GM23338 (cell line): ENCODE measurements at regions not wholly inside any gene's neighbourhood (a gene's known extent, or its start where the extent isn't known, plus 50 kb on each side); places are given as distances from the start of the nearest gene placed in this dataset.

Source experiments
- ATAC-seq: fragments of 200-7000 bp; cut with Tn5 transposase; 3 replicates; pipeline ENCODE4 v1.9.1; 2020
- DNase-seq: peaks from one replicate; pipeline ENCODE4 v3.0.0-alpha.2; 2015; ENCODE audit warnings: low spot score
- H2AFZ ChIP-seq: fragments of 200-600 bp; sonication (generic); 2 replicates; pipeline ENCODE4 v1.8.0; 2016; ENCODE audit warnings: antibody characterized with exemption, mild to moderate bottlenecking, moderate library complexity
- H3F3A ChIP-seq: fragments of 200-600 bp; sonication (generic); replicated peaks from 2 replicates; pipeline ENCODE4 v1.8.0; 2017; ENCODE audit warnings: antibody characterized with exemption, mixed run types, low read depth
- H3K27ac ChIP-seq: fragments of 200-600 bp; sonication (generic); 2 replicates; pipeline ENCODE4 v1.6.1; 2016; ENCODE audit warnings: low read depth
- H3K27me3 ChIP-seq: fragments of 200-600 bp; sonication (generic); 2 replicates; pipeline ENCODE4 v1.8.0; 2016; ENCODE audit warnings: mild to moderate bottlenecking, mixed run types, moderate library complexity; ENCODE audit not compliant: insufficient read depth
- H3K36me3 ChIP-seq: fragments of 200-600 bp; sonication (generic); 2 replicates; pipeline ENCODE4 v1.8.0; 2016; ENCODE audit warnings: mild to moderate bottlenecking; ENCODE audit not compliant: insufficient read depth
- H3K4me1 ChIP-seq: fragments of 200-600 bp; sonication (generic); 2 replicates; pipeline ENCODE4 v1.8.0; 2016; ENCODE audit warnings: mild to moderate bottlenecking, moderate library complexity; ENCODE audit not compliant: insufficient read depth
- H3K4me2 ChIP-seq: fragments of 200-600 bp; sonication (generic); 2 replicates; pipeline ENCODE4 v1.7.1; 2017; ENCODE audit warnings: mixed run types
- H3K4me3 ChIP-seq: fragments of 200-600 bp; sonication (generic); 2 replicates; pipeline ENCODE4 v1.6.1; 2016; ENCODE audit warnings: mixed run types
- H3K79me2 ChIP-seq: fragments of 200-600 bp; sonication (generic); replicated peaks from 2 replicates; pipeline ENCODE4 v1.8.0; 2017; ENCODE audit warnings: mild to moderate bottlenecking; ENCODE audit not compliant: insufficient read depth
- H3K9me2 ChIP-seq: fragments of 200-600 bp; sonication (generic); 2 replicates; pipeline ENCODE4 v1.8.0; 2017; ENCODE audit not compliant: insufficient read depth
- H4K20me1 ChIP-seq: fragments of 200-600 bp; sonication (generic); replicated peaks from 2 replicates; pipeline ENCODE4 v1.8.0; 2017; ENCODE audit warnings: mild to moderate bottlenecking; ENCODE audit not compliant: insufficient read depth
- H3K27ac Mint-ChIP-seq: 2 replicates; pipeline ENCODE4 v1.8.0; 2020; ENCODE audit warnings: inconsistent platforms, mild to moderate bottlenecking, moderate library complexity, mixed read lengths
- H3K27me3 Mint-ChIP-seq: 3 replicates; pipeline ENCODE4 v1.8.0; 2022; ENCODE audit warnings: low read depth, mild to moderate bottlenecking, moderate library complexity, mixed read lengths, inconsistent platforms; ENCODE audit not compliant: insufficient read depth, poor library complexity
- H3K36me3 Mint-ChIP-seq: 3 replicates; pipeline ENCODE4 v1.8.0; 2021; ENCODE audit warnings: low read depth, mild to moderate bottlenecking, inconsistent platforms, moderate library complexity, mixed read lengths
- H3K4me1 Mint-ChIP-seq: 3 replicates; pipeline ENCODE4 v1.8.0; 2020; ENCODE audit warnings: mild to moderate bottlenecking, inconsistent platforms, mixed read lengths
- H3K4me3 Mint-ChIP-seq: 3 replicates; pipeline ENCODE4 v1.8.0; 2021; ENCODE audit warnings: moderate library complexity, mild to moderate bottlenecking, inconsistent platforms, mixed read lengths
- H3K9me3 Mint-ChIP-seq: 3 replicates; pipeline ENCODE4 v1.8.0; 2020; ENCODE audit warnings: moderate library complexity, mild to moderate bottlenecking, inconsistent platforms, mixed read lengths
- CTCF ChIP-seq, 2 experiments: fragments of 200-600 bp in 1 of 2; sonication (generic) in 1 of 2; conservative IDR thresholded peaks; 2 replicates each; pipeline versions ENCODE4 v1.5.1 to v1.6.1; 2016 to 2017; ENCODE audit warnings: antibody characterized with exemption in 2 of 2, low read depth in 2 of 2, mild to moderate bottlenecking in 2 of 2, moderate library complexity in 1 of 2
- ETS1 ChIP-seq: IDR thresholded peaks from 2 replicates; pipeline ENCODE4 v1.6.1; 2016; ENCODE audit warnings: antibody characterized with exemption
- EZH2 ChIP-seq: fragments of 200-600 bp; sonication (generic); IDR thresholded peaks from one replicate; pipeline ENCODE4 v1.8.0; 2017; ENCODE audit warnings: antibody characterized with exemption, mild to moderate bottlenecking, low read depth; ENCODE audit not compliant: unreplicated experiment
- JUNB ChIP-seq: IDR thresholded peaks from one replicate; pipeline ENCODE4 v1.6.1; 2016; ENCODE audit warnings: antibody characterized with exemption; ENCODE audit not compliant: unreplicated experiment
- NANOG ChIP-seq: IDR thresholded peaks from 2 replicates; pipeline ENCODE4 v1.6.1; 2016; ENCODE audit warnings: antibody characterized with exemption, borderline replicate concordance
- POLR2AphosphoS5 ChIP-seq: IDR thresholded peaks from 2 replicates; pipeline ENCODE4 v1.6.1; 2016; ENCODE audit warnings: antibody characterized with exemption, low read depth
- REST ChIP-seq: IDR thresholded peaks from one replicate; pipeline ENCODE4 v1.6.1; 2018; ENCODE audit warnings: antibody characterized with exemption; ENCODE audit not compliant: unreplicated experiment
- ZNF114 ChIP-seq: fragments of 250-450 bp; sonication (Bioruptor Pico); IDR thresholded peaks from 2 replicates; pipeline ENCODE4 v1.5.0; 2020; ENCODE audit warnings: mild to moderate bottlenecking, moderate library complexity
- ZNF331 ChIP-seq: fragments of 250-450 bp; sonication (Bioruptor Pico); IDR thresholded peaks from 2 replicates; pipeline ENCODE4 v1.5.0; 2020; ENCODE audit warnings: low read depth, mild to moderate bottlenecking, moderate library complexity
- ZNF462 ChIP-seq: fragments of 250-450 bp; sonication (Bioruptor Pico); IDR thresholded peaks from 2 replicates; pipeline ENCODE4 v1.5.0; 2020; ENCODE audit warnings: mild to moderate bottlenecking, moderate library complexity

- TF ChIP-seq ZNF331 (CRISPR knock-in tag) (no peak), EZH2 (no peak), NANOG (no peak), ZNF114 (CRISPR knock-in tag) (no peak)
Measured at GRCh38 chr11:42545954-42546353, 765.8 kb upstream of the API5 start (continued).

GRCh38 chr11:42552786-42553185 is 759.0 kb upstream of the API5 start:
- DNase-seq: no peak
- H3K27ac Mint-ChIP-seq: no peak overlapping the region
- no peaks in the 10 kb centered on the region for H3K36me3 Mint-ChIP-seq
- Histone ChIP-seq H3K27me3 (no peaks in the 10 kb centered on the region), H3K36me3 (no peaks in the 10 kb centered on the region), H3K4me2 (no peak overlapping the region), H3K27ac (no peak overlapping the region), H4K20me1 (no peaks in the 10 kb centered on the region), H3K79me2 (no peaks in the 10 kb centered on the region), H3K4me3 (no peak overlapping the region), H3K9me2 (no peaks in the 10 kb centered on the region), H3K4me1 (no peaks in the 10 kb centered on the region), H3F3A (no peaks in the 10 kb centered on the region), H2AFZ (no peak overlapping the region)
- TF ChIP-seq POLR2AphosphoS5 (no peak), ZNF462 (CRISPR knock-in tag) (no peak), EZH2 (no peak), JUNB (no peak), CTCF (conservative IDR thresholded peaks at IDR 0.05; ENCODE audit: low read depth in 2 of 2) (no peak), REST (no peak), ETS1 (no peak)
- no peaks in the 10 kb centered on the region for H3K4me1 Mint-ChIP-seq
- H3K4me3 Mint-ChIP-seq: no peak overlapping the region
- H3K9me3 Mint-ChIP-seq: peaks cover 71% of the 10 kb centered on the region
- no peaks in the 10 kb centered on the region for H3K27me3 Mint-ChIP-seq
- ATAC-seq: no peak
